Progenitor cell of endocrine pancreas (in vitro differentiated cells): ENCODE measurements at regions not wholly inside any gene's neighbourhood (a gene's known extent, or its start where the extent isn't known, plus 50 kb on each side); places are given as distances from the start of the nearest gene placed in this dataset.

Experiments used
- DNase-seq: peaks from one replicate; pipeline ENCODE4 v3.0.0; 2021; ENCODE audit warnings: low spot score; ENCODE audit not compliant: unreplicated experiment
- H3K27ac Mint-ChIP-seq: 2 replicates; pipeline ENCODE4 v1.8.0; 2021; ENCODE audit warnings: mild to moderate bottlenecking, moderate library complexity, mixed read lengths
- H3K27me3 Mint-ChIP-seq: 2 replicates; pipeline ENCODE4 v1.8.0; 2021; ENCODE audit warnings: mixed read lengths
- H3K36me3 Mint-ChIP-seq: 2 replicates; pipeline ENCODE4 v1.8.0; 2022; ENCODE audit warnings: mixed read lengths; ENCODE audit not compliant: insufficient read depth
- H3K4me1 Mint-ChIP-seq: 2 replicates; pipeline ENCODE4 v1.8.0; 2021; ENCODE audit warnings: low read depth, mixed read lengths
- H3K4me3 Mint-ChIP-seq: 2 replicates; pipeline ENCODE4 v1.8.0; 2021; ENCODE audit warnings: low read depth, mild to moderate bottlenecking, moderate library complexity, mixed read lengths
- H3K9me3 Mint-ChIP-seq: 2 replicates; pipeline ENCODE4 v1.8.0; 2021; ENCODE audit warnings: low read depth, mixed read lengths
- CTCF ChIP-seq: fragments of 200-600 bp; sonication (generic); IDR thresholded peaks from one replicate; pipeline ENCODE4 v1.5.0; 2021; ENCODE audit warnings: antibody characterized with exemption, mild to moderate bottlenecking; ENCODE audit not compliant: unreplicated experiment

DNA sequence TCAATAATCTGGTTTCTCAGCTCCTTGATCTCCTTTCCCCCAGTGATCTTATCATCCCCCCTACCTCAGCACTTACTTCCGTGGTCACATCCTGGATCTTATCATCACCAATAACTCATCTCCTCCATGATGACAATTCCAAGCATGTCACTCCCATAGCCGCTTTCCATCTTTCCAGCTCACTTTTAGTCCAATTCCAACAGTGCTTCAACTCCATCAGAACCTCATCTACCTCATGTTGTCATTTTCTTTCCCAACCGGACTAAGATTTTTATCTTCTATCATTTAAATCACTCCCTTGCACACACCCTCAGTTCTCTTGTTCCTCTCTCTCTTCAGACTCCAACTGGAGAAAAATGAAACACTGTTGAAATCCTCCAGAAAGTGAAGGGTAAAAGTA is 75.9 kb upstream of the UBE2E2 start:
- Mint-ChIP-seq H3K4me1 (no peaks in the 10 kb centered on the region), H3K4me3 (no peak overlapping the region)
- TF ChIP-seq CTCF, result no peak

DNA sequence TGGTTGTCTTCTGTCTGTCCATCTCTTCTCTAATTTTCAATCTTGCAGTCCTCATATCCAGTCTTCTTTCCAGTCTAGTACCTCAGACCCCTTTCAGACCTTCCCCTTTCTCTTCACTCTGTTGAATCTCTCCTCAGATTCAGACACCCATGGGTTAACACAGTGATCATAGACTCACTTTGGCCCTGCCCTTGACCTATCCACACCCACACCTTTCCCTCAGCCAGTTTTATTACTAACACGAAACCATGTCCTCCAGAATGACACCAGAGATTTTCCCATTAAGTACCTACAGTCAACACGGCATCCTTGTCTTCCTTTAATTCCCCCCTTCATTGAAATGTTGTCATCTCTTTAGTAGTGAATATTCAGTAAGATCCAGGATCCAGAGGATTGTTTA is 74.5 kb upstream of the UBE2E2 start:
- no peak for DNase-seq
- H3K9me3 Mint-ChIP-seq, result no peaks in the 10 kb centered on the region
- no peaks in the 10 kb centered on the region for H3K27me3 Mint-ChIP-seq
- TF ChIP-seq CTCF, result no peak
- H3K4me3 Mint-ChIP-seq, result no peak overlapping the region
- no peaks in the 10 kb centered on the region for H3K36me3 Mint-ChIP-seq
- H3K4me1 Mint-ChIP-seq, result no peaks in the 10 kb centered on the region
- no peak overlapping the region for H3K27ac Mint-ChIP-seq

More for the DNA sequence above, 75.9 kb upstream of the UBE2E2 start:
- Mint-ChIP-seq H3K27me3 (no peaks in the 10 kb centered on the region), H3K27ac (no peak overlapping the region), H3K9me3 (no peaks in the 10 kb centered on the region), H3K36me3 (no peaks in the 10 kb centered on the region)
- DNase-seq, result no peak

- no peak for TF ChIP-seq CTCF
- Mint-ChIP-seq H3K4me1 (no peaks in the 10 kb centered on the region), H3K9me3 (no peaks in the 10 kb centered on the region), H3K36me3 (no peaks in the 10 kb centered on the region), H3K27ac (no peak overlapping the region), H3K27me3 (no peaks in the 10 kb centered on the region), H3K4me3 (no peak overlapping the region)
- no peak for DNase-seq
Observed at GRCh38 chr3:23129117-23129516, 74.0 kb upstream of the UBE2E2 start.

DNA sequence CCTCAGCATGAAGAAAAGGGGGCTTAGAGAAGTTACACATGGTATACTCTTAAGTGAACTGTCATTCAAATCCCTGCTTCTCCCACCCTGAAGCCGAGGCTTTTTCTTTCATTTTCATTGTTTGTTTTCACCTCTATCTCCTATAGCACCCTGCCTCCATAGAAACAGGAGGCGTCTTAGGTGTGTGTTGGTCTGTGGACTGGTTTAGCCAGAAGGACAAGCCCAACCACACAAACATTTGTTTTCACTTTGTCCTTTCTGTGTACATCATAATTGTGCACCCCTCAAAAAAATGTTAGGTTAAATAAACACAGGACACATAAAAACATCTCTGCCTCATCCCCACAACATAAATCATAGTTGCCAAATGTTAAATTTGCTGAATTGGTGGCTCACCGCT is 73.3 kb upstream of the UBE2E2 start:
- no peaks in the 10 kb centered on the region for H3K27me3 Mint-ChIP-seq
- H3K4me1 Mint-ChIP-seq, result no peaks in the 10 kb centered on the region
- H3K4me3 Mint-ChIP-seq, result no peak overlapping the region
- H3K27ac Mint-ChIP-seq, result no peak overlapping the region
- H3K9me3 Mint-ChIP-seq, result no peaks in the 10 kb centered on the region
- DNase-seq, result no peak
- H3K36me3 Mint-ChIP-seq, result no peaks in the 10 kb centered on the region
- TF ChIP-seq CTCF, result no peak

GRCh38 chr3:23130406-23130805 is 72.7 kb upstream of the UBE2E2 start:
- no peaks in the 10 kb centered on the region for H3K4me1 Mint-ChIP-seq
- TF ChIP-seq CTCF, result no peak
- H3K27me3 Mint-ChIP-seq, result no peaks in the 10 kb centered on the region
- H3K4me3 Mint-ChIP-seq, result no peak overlapping the region
- H3K27ac Mint-ChIP-seq, result no peak overlapping the region
- DNase-seq, result no peak
- H3K9me3 Mint-ChIP-seq, result no peaks in the 10 kb centered on the region
- no peaks in the 10 kb centered on the region for H3K36me3 Mint-ChIP-seq
